Vagina (tissue), 2 donors: ENCODE measurements at regions not wholly inside any gene's neighbourhood (a gene's known extent, or its start where the extent isn't known, plus 50 kb on each side); places are given as distances from the start of the nearest gene placed in this dataset.

Source experiments
- CTCF ChIP-seq, 3 experiments: fragments of 450-650 bp in 2 of 3; fragments of 200-600 bp in 1 of 3; sonication (generic) in 1 of 3; IDR thresholded peaks; one replicate each; pipeline ENCODE4 v1.5.1; 2017 to 2019; ENCODE audit warnings: antibody characterized with exemption in 3 of 3, mild to moderate bottlenecking in 2 of 3, moderate library complexity in 2 of 3
- POLR2A ChIP-seq, 2 donors: fragments of 450-650 bp; IDR thresholded peaks; one replicate each; pipeline ENCODE4 v1.6.1; 2017; ENCODE audit warnings: antibody characterized with exemption in 2 of 2, mild to moderate bottlenecking in 2 of 2, moderate library complexity in 2 of 2
- POLR2AphosphoS5 ChIP-seq, 2 donors: sonication (generic); formaldehyde crosslinking; IDR thresholded peaks; one replicate each; pipeline ENCODE4 v1.9.0; 2017; ENCODE audit warnings: antibody characterized with exemption in 2 of 2, mild to moderate bottlenecking in 2 of 2, low read depth in 1 of 2; ENCODE audit not compliant: insufficient read depth in 1 of 2

GRCh38 chr7:114095885-114096284, 177.1 kb upstream of the PPP1R3A start:
- TF ChIP-seq CTCF (IDR thresholded peaks at IDR 0.05) (no peak), POLR2A (IDR thresholded peaks at IDR 0.05) (no peak), POLR2AphosphoS5 (IDR thresholded peaks at IDR 0.05; ENCODE audit: insufficient read depth in 1 of 2, low read depth in 1 of 2) (no peak)
